Globus pallidus (tissue), 1 donor: ENCODE measurements at regions not wholly inside any gene's neighbourhood (a gene's known extent, or its start where the extent isn't known, plus 50 kb on each side); places are given as distances from the start of the nearest gene placed in this dataset.
A peak's percentile ranks its signal among the peaks of the same experiment; 100 is the strongest.
"Not testable (repeated sequence)": the region's sequence is repeated elsewhere in the genome, so short reads cannot be mapped to it uniquely, and the experiment has no call there.

Source experiments
- DNase-seq: peaks from one replicate; pipeline ENCODE4 v3.0.0-alpha.2; 2015; ENCODE audit warnings: low spot score

GRCh38 chr7:119879835-119880234 lies 393.1 kb upstream of the KCND2 start:
- DNase-seq, result no peak

DNA sequence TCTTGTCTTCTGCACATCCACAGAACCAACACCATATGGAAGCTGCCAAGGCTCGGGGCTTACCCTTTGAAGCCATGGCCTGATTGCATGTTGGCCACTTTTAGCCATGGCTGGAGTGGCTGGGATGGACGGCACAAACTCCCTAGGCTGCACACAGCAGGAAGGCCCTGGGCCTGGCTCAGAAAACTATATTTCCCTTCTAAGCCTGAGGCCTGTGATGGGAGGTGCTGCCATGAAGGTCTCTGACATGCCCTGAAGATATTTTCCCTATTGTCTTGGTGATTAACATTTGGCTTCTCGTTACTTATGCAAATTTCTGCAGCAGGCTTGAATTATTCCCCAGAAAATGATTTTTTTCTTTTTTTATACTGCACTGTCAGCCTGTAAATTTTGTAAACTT lies 387.0 kb upstream of the KCND2 start:
- no peak for DNase-seq

GRCh38 chr7:119886525-119886924 lies 386.4 kb upstream of the KCND2 start:
- not testable (repeated sequence) for DNase-seq

- DNase-seq, result no peak
These were observed 384.7 kb upstream of the KCND2 start for GRCh38 chr7:119888251-119888650.

- no peak for DNase-seq
These were observed 382.3 kb upstream of the KCND2 start for GRCh38 chr7:119890631-119891030.

DNA sequence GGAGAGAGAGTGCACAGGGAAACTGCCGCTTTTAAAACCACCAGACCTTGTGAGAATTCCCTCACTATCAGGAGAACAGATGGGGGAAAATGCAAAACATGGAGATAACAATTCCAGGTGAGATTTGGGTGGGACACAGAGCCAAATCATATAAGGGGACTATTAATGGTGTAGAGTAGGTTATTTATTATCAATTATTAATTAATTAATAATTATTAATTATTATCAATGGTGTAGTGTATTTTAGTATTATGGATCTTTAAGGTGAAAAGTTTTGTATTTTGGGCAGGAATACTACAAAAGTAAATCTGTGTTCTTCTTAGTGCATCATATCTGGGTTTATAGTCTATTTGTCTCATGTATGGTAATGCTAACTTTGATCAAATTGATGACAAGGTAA lies 377.7 kb upstream of the KCND2 start:
- no peak for DNase-seq

- DNase-seq, result no peak
These were observed 376.6 kb upstream of the KCND2 start for GRCh38 chr7:119896386-119896785.

GRCh38 chr7:119900996-119901672 lies 371.8 kb upstream of the KCND2 start:
- peak; percentile 16 for DNase-seq

DNA sequence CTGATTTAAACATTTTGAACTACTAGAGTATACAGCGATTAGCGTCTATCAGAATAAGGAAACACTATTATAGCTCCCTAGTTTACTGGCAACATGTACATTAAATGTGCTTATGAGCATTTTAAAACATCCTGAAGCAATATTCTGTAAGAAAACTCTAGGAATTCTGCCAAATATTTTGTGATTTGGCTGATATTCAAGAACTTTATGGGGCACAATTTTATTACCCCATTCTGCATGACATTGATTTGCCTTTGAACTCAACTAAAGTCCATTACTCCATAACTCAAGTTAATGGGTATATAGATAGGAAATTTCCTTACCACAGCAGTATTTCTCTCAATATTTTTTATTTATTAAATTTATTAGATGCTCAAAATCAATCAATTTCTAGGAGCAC lies 369.9 kb upstream of the KCND2 start:
- no peak for DNase-seq

GRCh38 chr7:119905495-119905894 lies 367.5 kb upstream of the KCND2 start:
- DNase-seq, result no peak

DNA sequence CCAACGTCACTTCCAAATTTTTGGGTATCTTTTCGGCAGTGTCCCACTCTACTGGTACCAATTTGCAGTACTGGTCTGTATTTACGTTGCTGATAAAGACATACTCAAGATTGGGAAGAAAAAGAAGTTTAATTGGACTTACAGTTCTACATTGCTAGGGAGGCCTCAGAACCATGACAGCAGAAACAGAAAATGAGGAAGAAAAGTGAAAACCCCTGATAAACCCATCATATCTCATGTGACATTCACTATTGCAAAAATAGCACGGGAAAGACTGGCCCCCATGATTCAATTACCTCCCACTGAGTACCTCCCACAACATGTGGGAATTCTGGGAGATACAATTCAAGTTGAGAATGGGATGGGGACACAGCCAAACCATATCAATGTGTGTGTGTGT lies 364.0 kb upstream of the KCND2 start:
- DNase-seq, result no peak

- DNase-seq, result not testable (repeated sequence)
These were observed 358.9 kb upstream of the KCND2 start for GRCh38 chr7:119914119-119914518.

GRCh38 chr7:119916501-119916900 lies 356.5 kb upstream of the KCND2 start:
- DNase-seq, result no peak

- no peak for DNase-seq
These were observed 354.8 kb upstream of the KCND2 start for GRCh38 chr7:119918185-119918584.

- DNase-seq, result no peak
These were observed 353.0 kb upstream of the KCND2 start for GRCh38 chr7:119919986-119920385.

DNA sequence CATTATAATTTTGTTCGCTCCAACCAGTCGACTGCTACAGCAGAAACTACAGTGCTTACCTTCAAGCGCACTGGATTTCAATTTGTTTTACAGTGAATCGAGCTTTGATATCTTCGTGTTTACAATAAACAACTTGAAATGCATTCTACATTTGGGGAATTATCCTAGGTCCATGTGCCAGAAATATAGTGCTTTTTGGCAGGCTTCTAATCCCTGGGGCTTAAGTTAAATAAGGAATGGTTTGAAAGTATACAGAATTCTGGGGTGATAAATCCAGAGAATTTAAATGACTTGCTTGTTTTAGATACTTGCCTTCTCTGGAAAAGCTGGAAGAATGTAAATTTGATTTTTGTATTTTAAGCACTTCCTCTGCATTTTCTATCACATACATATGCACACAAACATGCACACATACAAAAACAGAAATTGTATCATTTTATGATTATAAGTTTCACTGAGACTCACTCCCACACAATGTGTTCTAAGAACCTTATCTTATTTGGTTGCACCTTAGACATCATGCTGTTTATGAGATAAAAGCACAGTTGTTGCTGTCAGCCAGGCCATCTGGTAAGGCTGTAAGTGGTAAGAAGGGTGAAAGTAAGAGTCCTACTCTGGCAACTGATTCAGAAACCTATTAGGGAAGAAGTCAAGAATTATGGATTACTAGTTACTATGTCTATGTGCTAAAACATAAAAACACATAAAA lies 347.2 kb upstream of the KCND2 start:
- DNase-seq, result no peak

GRCh38 chr7:119929891-119930290 lies 343.1 kb upstream of the KCND2 start:
- DNase-seq, result no peak

- DNase-seq, result no peak
These were observed 341.6 kb upstream of the KCND2 start for GRCh38 chr7:119931230-119931824.

GRCh38 chr7:119935418-119936025 lies 337.5 kb upstream of the KCND2 start:
- DNase-seq, result peak; percentile 36

GRCh38 chr7:119936836-119937235 lies 336.1 kb upstream of the KCND2 start:
- DNase-seq, result no peak

GRCh38 chr7:119937745-119938144 lies 335.2 kb upstream of the KCND2 start:
- DNase-seq, result no peak

- DNase-seq, result no peak
These were observed 328.9 kb upstream of the KCND2 start for GRCh38 chr7:119943942-119944600.

DNA sequence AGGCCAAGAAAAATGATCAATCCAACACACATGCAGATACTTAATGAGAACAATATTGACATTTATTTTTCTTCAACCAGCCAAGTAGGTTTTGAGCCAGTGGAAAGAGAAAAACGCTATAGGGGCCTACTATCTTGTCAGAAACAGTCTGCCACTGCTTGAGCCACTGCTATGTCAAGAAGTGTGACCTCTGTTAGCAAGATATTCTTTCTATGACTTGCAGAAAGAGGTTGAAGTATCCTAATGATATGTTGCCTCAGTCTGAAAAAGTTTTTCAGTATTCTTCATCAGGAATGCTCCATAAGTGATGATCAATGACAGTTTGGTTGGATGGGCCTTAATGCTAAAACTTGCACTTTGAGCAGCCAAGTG lies 328.4 kb upstream of the KCND2 start:
- DNase-seq, result no peak
